ENCODE measurements at regions not wholly inside any gene's neighbourhood (a gene's known extent, or its start where the extent isn't known, plus 50 kb on each side); places are given as distances from the start of the nearest gene placed in this dataset.
"Not testable (repeated sequence)": the region's sequence is repeated elsewhere in the genome, so short reads cannot be mapped to it uniquely, and the experiment has no call there.

DNA sequence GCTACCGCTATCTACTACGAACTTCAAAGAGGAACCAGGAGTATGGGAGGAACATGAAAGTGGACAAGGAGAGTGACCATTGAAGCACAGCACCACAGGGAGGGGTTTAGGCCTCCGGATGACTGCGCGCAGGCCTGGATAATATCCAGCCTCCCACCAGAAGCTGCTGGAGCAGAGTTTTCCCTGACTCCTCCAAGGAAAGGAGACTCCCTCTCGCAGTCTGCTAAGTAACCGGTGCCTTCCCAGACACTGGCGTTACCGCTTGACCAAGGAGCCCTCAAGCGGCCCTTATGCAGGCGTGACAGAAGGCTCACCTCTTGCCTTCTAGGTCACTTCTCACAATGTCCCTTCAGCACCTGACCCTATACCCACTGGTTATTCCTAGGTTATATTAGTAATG is 64.2 kb upstream of the BTG3 start:
- not testable (repeated sequence) for TF ChIP-seq POLR2A, EP300 (IDR thresholded peaks at IDR 0.05)
- TF ChIP-seq, protein P1, sequence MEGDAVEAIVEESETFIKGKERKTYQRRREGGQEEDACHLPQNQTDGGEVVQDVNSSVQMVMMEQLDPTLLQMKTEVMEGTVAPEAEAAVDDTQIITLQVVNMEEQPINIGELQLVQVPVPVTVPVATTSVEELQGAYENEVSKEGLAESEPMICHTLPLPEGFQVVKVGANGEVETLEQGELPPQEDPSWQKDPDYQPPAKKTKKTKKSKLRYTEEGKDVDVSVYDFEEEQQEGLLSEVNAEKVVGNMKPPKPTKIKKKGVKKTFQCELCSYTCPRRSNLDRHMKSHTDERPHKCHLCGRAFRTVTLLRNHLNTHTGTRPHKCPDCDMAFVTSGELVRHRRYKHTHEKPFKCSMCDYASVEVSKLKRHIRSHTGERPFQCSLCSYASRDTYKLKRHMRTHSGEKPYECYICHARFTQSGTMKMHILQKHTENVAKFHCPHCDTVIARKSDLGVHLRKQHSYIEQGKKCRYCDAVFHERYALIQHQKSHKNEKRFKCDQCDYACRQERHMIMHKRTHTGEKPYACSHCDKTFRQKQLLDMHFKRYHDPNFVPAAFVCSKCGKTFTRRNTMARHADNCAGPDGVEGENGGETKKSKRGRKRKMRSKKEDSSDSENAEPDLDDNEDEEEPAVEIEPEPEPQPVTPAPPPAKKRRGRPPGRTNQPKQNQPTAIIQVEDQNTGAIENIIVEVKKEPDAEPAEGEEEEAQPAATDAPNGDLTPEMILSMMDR (IDR thresholded peaks at IDR 0.05): not testable (repeated sequence)

Data from gastroesophageal sphincter (tissue), 3 donors.